GM19351 (cell line): ENCODE measurements at regions not wholly inside any gene's neighbourhood (a gene's known extent, or its start where the extent isn't known, plus 50 kb on each side); places are given as distances from the start of the nearest gene placed in this dataset.
"Not testable (repeated sequence)": the region's sequence is repeated elsewhere in the genome, so short reads cannot be mapped to it uniquely, and the experiment has no call there.

Experiments used
- ATAC-seq: cut with Tn5 transposase; IDR thresholded peaks from one replicate; pipeline ENCODE4 v1.9.1; 2021; ENCODE audit warnings: mild to moderate bottlenecking, moderate library complexity; ENCODE audit not compliant: unreplicated experiment

GRCh38 chr4:66568001-66568400 lies 897.7 kb upstream of the EPHA5 start:
- no peak for ATAC-seq

DNA sequence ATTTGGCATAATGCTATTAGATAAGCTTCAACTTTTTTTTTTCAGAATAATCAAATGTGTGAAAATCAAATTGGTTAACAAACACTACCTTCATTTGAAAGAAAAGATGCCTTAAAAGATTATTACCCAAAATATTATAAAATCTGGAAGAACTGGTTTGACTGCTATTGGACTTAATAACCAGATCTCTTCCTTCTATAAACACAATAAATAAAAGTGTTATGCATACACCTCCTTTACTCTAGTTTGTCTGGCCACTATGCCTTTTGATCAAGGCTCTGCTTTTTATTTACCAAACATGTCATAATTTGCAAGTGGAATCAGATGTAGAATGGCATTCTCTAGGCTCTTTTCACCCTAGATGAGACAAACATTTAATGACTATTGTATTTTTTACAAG lies 897.3 kb upstream of the EPHA5 start:
- ATAC-seq: no peak

DNA sequence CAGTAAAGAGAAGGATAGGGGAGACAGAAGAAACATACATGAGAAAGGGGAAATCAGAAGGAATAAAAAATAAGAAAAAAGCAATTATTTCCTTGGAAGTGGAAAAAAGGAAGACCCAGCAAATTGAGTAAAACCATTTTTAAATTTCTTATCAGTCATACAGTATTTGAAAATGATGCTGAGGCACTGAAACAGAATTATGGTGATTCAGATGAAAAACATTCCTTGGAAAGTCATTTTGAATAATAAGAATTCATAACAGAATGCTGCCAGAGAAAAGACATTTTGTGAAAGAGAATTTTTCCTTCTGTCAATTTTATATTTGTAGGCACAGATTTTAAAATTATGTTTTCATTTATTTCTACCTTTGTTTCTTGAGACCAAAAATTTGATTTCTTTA lies 895.5 kb upstream of the EPHA5 start:
- no peak for ATAC-seq

DNA sequence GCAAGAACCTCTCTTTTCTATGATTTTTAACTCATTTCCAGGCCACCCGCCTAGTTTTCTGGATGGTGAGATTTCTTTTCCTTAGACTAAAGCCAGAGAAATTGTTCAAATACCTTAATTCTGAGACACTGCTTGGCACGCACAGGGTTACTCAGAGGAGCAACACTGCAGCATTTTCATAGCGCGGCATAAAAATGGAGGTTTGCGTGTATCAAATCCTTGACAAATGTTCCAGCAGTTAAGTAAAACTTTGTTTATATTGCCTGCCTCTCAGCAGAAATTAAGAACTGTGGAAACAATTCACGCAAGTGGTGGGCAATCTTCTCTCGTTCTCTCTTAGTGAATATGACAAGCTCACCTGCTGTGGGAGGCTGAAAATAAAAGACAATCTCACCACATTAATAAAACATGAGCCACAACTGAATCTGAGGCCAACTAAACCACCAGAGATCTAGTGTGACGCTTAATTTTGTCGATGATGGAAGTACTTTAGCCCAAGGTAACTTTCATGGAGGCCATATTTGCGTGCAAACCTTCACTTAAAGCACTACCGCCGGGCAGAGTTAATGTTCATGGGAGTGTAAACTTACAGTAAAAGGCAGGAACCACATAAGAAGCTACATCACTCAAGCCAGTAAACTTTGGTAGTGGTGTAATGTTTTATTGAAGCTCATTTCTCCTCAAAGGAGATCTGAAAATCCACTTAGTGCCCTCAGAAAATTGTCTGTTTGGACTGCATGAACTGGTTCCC lies 894.8 kb upstream of the EPHA5 start:
- ATAC-seq: no peak

DNA sequence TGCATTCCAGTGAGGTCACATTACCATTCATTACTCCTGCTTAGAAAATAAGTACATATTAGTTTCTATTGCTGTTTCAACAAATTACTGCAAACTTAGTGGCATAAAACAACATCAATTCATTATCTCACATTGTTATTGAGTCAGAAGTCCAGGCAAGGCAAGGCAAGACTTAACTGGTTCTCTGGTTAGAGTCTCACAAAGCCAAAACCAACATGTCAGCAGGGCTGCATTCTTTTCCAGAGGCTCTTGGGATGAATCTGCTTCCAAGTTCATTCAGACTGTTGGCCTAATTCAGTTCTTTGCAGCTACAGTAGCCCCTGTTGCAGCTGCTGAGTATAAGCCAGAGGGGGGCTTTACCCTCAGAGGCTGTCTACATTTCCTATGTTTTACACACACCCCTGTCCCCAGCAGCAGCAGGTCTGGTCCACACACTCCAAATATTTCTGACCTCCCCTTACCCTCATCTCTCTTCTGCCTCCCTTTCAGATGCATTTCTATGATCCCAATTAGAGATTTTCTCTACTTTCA lies 892.1 kb upstream of the EPHA5 start:
- no peak for ATAC-seq

DNA sequence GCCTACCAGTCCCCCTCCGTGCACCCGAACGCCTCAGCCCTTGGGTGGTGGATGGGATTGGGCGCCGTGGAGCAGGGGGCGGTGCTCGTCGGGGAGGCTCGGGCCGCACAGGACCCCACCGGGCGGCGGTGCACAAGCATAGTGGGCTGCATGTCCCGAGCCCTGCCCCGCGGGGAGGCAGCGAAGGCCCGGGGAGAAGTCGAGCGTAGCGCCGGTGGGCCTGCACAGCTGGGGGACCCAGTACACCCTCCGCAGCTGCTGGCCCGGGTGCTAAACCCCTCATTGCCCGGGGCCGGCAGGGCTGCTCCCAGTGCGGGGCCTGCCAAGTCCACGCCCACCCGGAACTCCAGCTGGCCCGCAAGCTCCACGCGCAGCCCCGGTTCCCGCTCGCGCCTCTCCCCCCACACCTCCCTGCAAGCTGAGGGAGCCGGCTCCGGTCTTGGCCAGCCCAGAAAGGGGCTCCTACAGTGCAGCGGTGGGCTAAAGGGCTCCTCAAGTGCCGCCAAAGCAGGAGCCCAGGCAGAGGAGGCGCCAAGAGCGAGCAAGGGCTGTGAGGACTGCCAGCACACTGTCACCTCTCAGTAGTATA lies 891.3 kb upstream of the EPHA5 start:
- not testable (repeated sequence) for ATAC-seq

- no peak for ATAC-seq
Observed at GRCh38 chr4:66558651-66559050, 888.4 kb upstream of the EPHA5 start.

DNA sequence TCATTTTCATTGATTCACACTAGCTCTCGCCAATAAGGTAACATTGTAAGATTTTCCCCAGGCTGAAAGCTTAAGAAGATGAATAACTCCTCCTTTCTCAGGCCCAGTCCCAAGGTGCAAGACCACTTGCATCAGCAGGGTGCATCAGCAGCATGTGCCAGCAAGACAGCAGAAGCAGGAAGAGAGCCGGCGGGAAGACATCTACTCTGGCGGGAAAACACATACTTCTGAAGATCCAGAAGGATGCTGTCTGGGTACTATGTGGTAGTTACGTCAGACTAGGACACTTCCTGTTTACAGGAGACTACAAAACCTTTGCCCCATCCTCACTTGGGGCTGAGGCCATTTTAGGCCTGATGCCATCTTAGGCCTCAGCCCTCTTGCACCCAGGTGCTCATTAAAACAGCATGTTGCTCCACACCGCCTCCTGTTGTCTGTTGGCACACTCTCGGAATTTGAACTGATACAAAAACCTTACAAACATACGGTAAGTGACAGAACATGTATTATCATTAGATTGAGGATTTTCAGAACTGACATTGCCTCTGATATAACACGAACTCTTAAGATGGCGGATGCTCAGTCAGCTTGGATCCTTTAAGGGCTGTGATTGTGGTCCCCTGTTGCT lies 886.5 kb upstream of the EPHA5 start:
- ATAC-seq: no peak

DNA sequence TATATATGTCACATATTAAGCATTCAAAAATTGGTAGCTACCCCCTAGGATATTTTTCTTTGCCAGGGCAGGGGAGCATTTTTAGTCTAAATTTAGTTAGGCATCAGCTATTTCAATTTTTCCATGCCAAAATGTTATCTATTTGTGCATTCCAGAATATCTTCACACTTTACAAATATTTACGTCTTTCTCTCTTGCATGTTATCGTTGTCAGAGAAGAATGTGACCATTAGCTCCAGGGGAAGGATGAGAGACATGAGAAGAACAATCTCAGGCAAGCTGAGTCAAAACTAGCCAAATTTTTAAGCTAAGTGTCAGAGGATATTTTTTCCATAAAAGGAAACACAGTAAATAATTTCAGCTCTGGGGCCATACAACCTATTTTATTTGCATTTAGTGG lies 885.0 kb upstream of the EPHA5 start:
- ATAC-seq: no peak

DNA sequence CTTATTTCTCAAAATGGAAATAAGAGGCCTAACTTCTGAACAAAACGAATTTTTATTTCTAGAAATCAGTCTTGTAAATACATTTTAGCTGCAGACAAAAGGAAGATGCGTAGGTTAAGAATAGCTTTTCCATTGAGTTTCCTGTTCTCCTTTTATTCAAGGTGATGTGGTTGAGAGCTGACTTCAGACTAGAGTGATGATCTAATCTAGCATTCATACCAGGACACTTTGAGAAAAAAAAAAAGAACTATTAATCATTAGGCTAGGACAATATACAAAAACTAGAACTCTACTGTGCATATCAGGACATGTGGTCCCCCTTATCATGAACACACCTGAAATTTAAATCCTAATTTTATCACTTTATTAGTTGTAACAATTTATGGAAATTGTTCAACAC lies 884.5 kb upstream of the EPHA5 start:
- ATAC-seq: no peak

GRCh38 chr4:66545301-66545700 lies 875.0 kb upstream of the EPHA5 start:
- ATAC-seq: not testable (repeated sequence)

- ATAC-seq: no peak
Observed at GRCh38 chr4:66544281-66544680, 874.0 kb upstream of the EPHA5 start.

DNA sequence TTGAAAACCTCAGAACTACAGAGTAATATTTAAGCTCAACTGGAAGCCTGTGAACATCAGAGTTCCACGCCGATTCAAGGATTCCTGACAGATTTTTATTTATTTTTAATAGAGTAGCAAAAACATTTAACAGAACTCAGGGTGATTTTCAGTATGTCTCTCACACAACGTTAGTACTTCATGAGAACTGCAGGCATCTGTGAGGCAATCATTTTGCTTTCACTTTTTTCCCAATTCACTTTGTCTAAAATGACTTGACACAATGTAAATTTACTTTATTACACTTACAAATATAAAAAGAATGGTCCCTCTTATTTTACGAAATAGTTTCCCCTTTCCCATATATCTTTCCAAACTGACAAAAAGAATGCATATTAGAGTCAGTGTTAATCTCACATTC lies 869.5 kb upstream of the EPHA5 start:
- ATAC-seq: no peak

DNA sequence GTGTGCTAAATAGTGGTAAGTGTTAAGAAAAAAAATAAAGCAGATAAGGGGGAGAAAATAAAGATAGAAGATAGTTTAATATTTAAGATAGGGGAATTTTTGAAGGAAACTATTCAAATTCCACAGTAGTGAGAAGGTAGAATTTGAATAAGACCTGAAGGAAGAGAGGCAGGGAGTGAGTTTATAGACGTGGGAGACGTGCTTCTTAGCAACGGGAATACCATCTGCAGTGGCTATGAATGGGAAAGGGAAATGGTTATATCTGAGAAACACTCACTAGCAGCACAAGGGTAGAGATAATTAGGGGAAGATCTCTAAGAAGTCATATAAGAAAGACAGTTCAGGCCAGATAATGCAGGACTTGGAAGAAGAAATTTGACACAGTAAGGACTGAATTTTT lies 854.5 kb upstream of the EPHA5 start:
- no peak for ATAC-seq

DNA sequence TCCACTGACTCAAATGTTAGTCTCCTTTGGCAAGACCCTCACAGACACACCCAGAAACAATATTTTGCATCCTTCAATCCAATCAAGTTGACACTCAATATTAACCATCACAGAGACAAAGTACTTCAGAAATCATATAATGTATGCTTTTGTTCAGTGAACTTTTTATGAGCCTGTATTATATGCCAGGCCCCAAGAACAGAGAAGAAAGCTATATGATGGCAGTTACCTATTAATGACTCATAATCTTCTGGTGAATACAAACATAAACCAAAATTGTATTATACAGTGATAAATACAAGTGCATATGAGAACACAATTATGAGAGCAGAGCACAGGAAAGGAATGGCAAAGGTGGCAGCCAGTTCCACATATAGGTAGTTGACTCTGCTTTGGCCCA lies 852.0 kb upstream of the EPHA5 start:
- no peak for ATAC-seq

DNA sequence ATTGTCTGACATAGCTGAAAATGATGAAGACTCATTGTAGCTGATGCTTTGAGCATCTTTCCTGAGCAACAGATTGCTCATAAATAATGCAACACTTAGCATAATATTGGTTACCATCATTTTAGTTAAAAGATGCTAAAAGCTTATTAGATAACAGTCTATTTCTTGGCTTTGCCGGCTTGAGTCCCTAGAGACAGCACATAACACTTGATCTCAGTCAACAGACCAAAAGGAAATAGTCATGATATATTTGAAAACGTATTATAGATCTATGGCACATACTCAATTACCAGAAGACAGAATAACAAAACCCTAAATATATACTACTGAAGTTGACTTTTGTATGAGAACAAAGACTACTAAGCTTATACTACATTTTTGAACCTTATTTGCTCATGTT lies 846.7 kb upstream of the EPHA5 start:
- ATAC-seq: no peak

GRCh38 chr4:66506985-66507384 lies 836.7 kb upstream of the EPHA5 start:
- no peak for ATAC-seq

- ATAC-seq: no peak
Observed at GRCh38 chr4:66501997-66502396, 831.7 kb upstream of the EPHA5 start.

GRCh38 chr4:66490729-66491128 lies 820.4 kb upstream of the EPHA5 start:
- ATAC-seq: no peak

DNA sequence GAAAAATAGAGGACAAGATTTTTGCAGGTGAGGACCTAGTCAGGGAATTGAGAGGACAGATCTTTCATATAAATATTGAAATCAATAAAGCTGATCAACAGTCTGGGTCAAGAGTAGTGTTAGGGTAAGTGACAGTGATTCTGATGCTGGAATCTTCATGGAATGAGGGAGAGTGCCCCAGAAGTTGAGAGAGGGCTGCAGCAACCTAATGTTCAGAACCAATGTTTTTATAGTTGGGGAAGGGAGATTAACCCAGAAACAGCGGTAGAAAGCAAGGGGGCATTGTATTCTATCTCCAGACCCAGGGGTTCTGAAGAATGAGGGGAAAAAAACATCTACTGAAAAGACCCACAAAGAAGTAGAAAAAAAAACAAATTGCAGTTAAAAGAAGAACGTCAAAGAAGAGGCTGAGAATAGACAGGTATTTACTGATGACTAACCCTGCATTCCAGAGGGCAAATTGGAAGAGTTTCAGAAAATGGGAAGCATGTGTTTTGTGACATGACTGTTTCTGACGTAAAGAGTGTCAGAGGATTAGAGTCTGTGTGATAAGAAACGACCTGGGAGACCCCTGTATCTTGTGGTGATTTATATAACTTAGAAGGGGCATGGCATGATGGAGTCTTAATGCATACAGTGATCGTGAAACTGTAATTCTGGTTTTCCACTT lies 819.6 kb upstream of the EPHA5 start:
- ATAC-seq: no peak

DNA sequence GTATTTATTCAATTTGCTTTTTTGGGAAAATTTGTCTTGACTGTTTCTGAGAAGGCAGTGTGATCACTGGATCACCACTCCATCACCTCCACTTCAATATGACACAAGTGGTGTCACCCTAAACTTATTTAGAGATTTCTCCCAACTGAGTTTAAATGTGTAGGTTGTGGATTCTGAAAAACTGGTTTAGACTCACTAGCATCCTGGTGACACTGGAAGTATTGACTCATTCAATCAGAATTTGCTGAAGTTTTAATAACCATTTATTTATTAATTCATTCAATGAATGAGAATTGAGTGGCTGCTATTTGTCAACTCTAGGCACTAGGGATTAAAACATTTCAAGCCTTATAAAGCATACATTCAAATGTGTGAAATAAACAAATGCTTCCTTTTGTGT lies 819.1 kb upstream of the EPHA5 start:
- ATAC-seq: no peak

DNA sequence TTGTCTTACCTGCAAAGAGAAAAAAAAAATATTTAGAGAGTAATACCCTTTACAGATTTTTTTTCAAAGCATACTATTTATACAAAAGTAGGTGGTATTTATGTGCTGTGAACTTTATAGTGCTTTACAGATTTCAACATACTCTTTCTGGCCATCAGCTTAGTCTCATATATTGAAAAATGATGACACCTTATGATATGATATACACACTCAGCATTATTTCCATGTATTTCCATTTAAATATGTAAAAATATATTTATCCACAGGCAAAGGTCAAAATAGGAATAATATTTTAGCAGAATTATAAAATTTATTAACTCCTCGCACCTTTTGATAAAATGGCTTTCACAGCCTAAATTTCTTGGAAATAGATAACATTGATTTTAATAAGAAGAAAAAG lies 815.8 kb upstream of the EPHA5 start:
- ATAC-seq: no peak
